Aorta (tissue), 5 donors: ENCODE measurements at regions not wholly inside any gene's neighbourhood (a gene's known extent, or its start where the extent isn't known, plus 50 kb on each side); places are given as distances from the start of the nearest gene placed in this dataset.
"Not testable (repeated sequence)": the region's sequence is repeated elsewhere in the genome, so short reads cannot be mapped to it uniquely, and the experiment has no call there.

Experiments
- ATAC-seq: fragments of 200-7000 bp; cut with Tn5 transposase; one replicate; pipeline ENCODE4 v1.9.1; 2022; ENCODE audit warnings: moderate library complexity; ENCODE audit not compliant: low FRiP score
- DNase-seq, 2 donors: peaks; one replicate each; pipeline ENCODE4 v3.0.0-alpha.2; 2020
- H3K27ac ChIP-seq, 2 donors: one replicate each; pipeline ENCODE4 v1.5.1; 2013; ENCODE audit warnings: low read length in 2 of 2, mild to moderate bottlenecking in 2 of 2, moderate library complexity in 2 of 2, control low read depth in 1 of 2, inconsistent platforms in 1 of 2, low read depth in 1 of 2
- H3K27me3 ChIP-seq, 2 donors: one replicate each; pipeline ENCODE4 v1.6.1; 2013; ENCODE audit warnings: control low read depth in 1 of 2, low read length in 1 of 2, mild to moderate bottlenecking in 1 of 2, moderate library complexity in 1 of 2; ENCODE audit not compliant: insufficient read depth in 2 of 2, control insufficient read depth in 1 of 2
- H3K36me3 ChIP-seq, 2 donors: one replicate each; pipeline ENCODE4 v1.6.1; 2013; ENCODE audit warnings: control low read depth in 1 of 2, low read length in 1 of 2, mild to moderate bottlenecking in 1 of 2; ENCODE audit not compliant: insufficient read depth in 2 of 2, control insufficient read depth in 1 of 2
- H3K4me1 ChIP-seq, 2 donors: one replicate each; pipeline ENCODE4 v1.6.1; 2013; ENCODE audit warnings: low read length in 2 of 2, control low read depth in 1 of 2, mild to moderate bottlenecking in 1 of 2, moderate library complexity in 1 of 2; ENCODE audit not compliant: insufficient read depth in 2 of 2, control insufficient read depth in 1 of 2
- H3K4me3 ChIP-seq, 2 donors: one replicate each; pipeline ENCODE4 v1.5.1; 2013; ENCODE audit warnings: low read length in 2 of 2, control low read depth in 1 of 2, mild to moderate bottlenecking in 1 of 2
- H3K9me3 ChIP-seq: one replicate; pipeline ENCODE4 v1.6.1; 2013; ENCODE audit warnings: mild to moderate bottlenecking, low read length; ENCODE audit not compliant: control insufficient read depth
- WGBS, 2 donors: extraction: QIAGEN DNeasy Blood & Tissue Kit; methylation state at CpG; one replicate each; pipeline ENCODE4 v1.1.7; 2013; 5-methylcytosine and 5-hydroxymethylcytosine counted together
- intact Hi-C, 2 donors: fragments of 100-400 bp; cut with DNase I; formaldehyde crosslinking; loops; one replicate each; pipeline versions ENCODE4 v1.14.2 to v1.15.0; 2022
- donor health status: healthy with polysubstance abuse.
- donor health status: Bipolar disorder and iron deficiency.
- donor health status: DM: no; HTN: no; CAD: no.
- donor health status: DM: no; HTN: no; CAD: no.
- donor health status: DM: yes; HTN: yes; CAD: no.

GRCh38 chr1:58197811-58198210 is 348.7 kb downstream of the OMA1 start:
- intact Hi-C loops = no loop called here
- no peak for DNase-seq
- Histone ChIP-seq H3K9me3 (no peaks in the 10 kb centered on the region), H3K27me3 (peaks cover 0 to 3% of the 10 kb centered on the region in 2 donors), H3K4me1 (no peaks in the 10 kb centered on the region), H3K27ac (no peak overlapping the region), H3K4me3 (no peak overlapping the region), H3K36me3 (no peaks in the 10 kb centered on the region)
- no peak for ATAC-seq
- 73 to 96% methylated on average over 1 of the region's 1 CpG for WGBS, 2 donors

DNA sequence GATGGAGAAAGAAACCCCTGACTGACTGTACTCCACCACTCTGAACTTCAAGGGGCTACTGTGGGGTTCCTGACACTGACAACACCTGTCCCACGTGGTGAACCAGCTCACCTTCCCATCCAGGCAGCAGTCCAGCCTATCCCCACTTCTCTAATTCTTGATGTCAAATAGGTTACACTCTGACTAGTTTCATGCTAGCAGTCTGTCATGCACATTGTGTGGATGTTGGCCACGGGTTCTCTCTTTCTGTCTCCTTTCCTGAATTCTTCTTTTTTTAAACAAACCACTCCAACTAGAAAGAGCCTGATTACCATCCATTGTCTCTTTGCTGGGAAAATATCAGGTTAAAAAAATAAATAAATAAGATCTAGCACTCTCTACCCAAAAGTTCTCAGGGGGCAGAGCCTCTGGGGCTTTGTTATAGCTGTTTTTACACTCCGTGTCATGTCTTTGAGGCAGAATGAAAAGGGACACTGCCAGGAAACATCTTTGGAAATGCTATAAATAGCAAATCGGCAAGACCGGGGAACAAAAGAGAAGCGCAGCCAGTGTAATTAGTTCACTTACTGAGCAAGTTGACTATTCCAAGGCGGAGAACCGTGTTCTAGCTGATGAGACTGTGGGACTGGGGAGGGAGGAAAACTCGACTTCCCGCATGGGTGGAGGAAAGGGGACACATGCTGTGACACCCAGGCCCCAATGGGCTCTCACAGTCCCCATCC is 356.1 kb downstream of the OMA1 start:
- no peak for ATAC-seq

GRCh38 chr1:58189453-58189852 is 357.1 kb downstream of the OMA1 start:
- ATAC-seq = no peak
- Histone ChIP-seq H3K36me3 (no peaks in the 10 kb centered on the region), H3K9me3 (peaks cover 6% of the 10 kb centered on the region), H3K27me3 (no peaks in the 10 kb centered on the region), H3K4me3 (no peak overlapping the region), H3K27ac (no peak overlapping the region), H3K4me1 (no peaks in the 10 kb centered on the region)
- no peak for DNase-seq
- intact Hi-C loops = no loop called here
- 71 to 78% methylated on average over 3 of the region's 3 CpGs for WGBS, 2 donors

More for the DNA sequence above, 356.1 kb downstream of the OMA1 start:
- WGBS, 2 donors = 57 to 70% methylated on average over 10 of the region's 10 CpGs
- H3K27me3 ChIP-seq = no peaks in the 10 kb centered on the region
- intact Hi-C loops = no loop called here
- H3K4me1 ChIP-seq = no peaks in the 10 kb centered on the region
- H3K4me3 ChIP-seq = no peak overlapping the region
- no peaks in the 10 kb centered on the region for H3K36me3 ChIP-seq
- H3K9me3 ChIP-seq = peaks cover 4% of the 10 kb centered on the region
- no peak overlapping the region for H3K27ac ChIP-seq
- no peak for DNase-seq

GRCh38 chr1:58183286-58183685 is 363.2 kb downstream of the OMA1 start:
- H3K36me3 ChIP-seq = no peaks in the 10 kb centered on the region
- intact Hi-C loops = no loop called here
- H3K27me3 ChIP-seq = no peaks in the 10 kb centered on the region
- ATAC-seq = no peak
- no peak overlapping the region for H3K4me3 ChIP-seq
- H3K27ac ChIP-seq = no peak overlapping the region
- DNase-seq = no peak
- peaks cover 2% of the 10 kb centered on the region for H3K9me3 ChIP-seq
- H3K4me1 ChIP-seq = no peaks in the 10 kb centered on the region
- 26 to 47% methylated on average over 2 of the region's 2 CpGs for WGBS, 2 donors

DNA sequence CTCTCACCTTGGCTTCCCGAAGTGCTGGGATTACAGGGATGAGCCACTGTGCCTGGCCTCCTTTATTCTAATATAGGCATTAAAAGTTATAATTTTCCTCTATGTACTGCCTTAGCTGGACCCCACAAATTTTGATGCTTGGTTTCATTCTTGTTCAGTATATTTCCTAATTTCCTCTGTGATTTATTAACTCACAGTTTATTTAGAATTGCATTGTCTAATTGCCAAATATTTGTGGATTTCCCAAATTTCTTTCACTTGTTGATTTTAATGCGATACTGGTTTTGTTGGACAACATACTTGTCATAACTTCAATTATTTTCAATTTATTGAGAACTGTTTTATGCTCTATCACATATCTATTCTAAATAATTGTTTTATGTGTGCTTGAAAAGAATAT is 366.0 kb downstream of the OMA1 start:
- DNase-seq (no peak), ATAC-seq (no peak)
- no peak overlapping the region for H3K4me3 ChIP-seq
- intact Hi-C loops = no loop called here
- 76 to 81% methylated on average over 2 of the region's 2 CpGs for WGBS, 2 donors
- H3K9me3 ChIP-seq = peaks cover 2% of the 10 kb centered on the region
- no peaks in the 10 kb centered on the region for H3K27me3 ChIP-seq
- H3K36me3 ChIP-seq = no peaks in the 10 kb centered on the region
- H3K27ac ChIP-seq = no peak overlapping the region
- no peaks in the 10 kb centered on the region for H3K4me1 ChIP-seq

GRCh38 chr1:58169160-58169559 is 377.4 kb downstream of the OMA1 start:
- H3K36me3 ChIP-seq, intact Hi-C loops, H3K9me3 ChIP-seq, H3K4me3 ChIP-seq, ATAC-seq, H3K27ac ChIP-seq, DNase-seq, H3K27me3 ChIP-seq, H3K4me1 ChIP-seq: not testable (repeated sequence)
- WGBS, 2 donors = 52% methylated on average over 3 of the region's 3 CpGs

- intact Hi-C loops = not testable (repeated sequence)
- WGBS, 2 donors = 91 to 94% methylated on average over 1 of the region's 1 CpG
These were observed 379.4 kb downstream of the OMA1 start for GRCh38 chr1:58167131-58167530.

GRCh38 chr1:58166417-58166816 is 380.1 kb downstream of the OMA1 start:
- Histone ChIP-seq H3K27me3 (no peaks in the 10 kb centered on the region), H3K9me3 (no peaks in the 10 kb centered on the region), H3K4me1 (no peaks in the 10 kb centered on the region), H3K36me3 (no peaks in the 10 kb centered on the region), H3K27ac (no peak overlapping the region), H3K4me3 (no peak overlapping the region)
- ATAC-seq (no peak), DNase-seq (no peak)
- intact Hi-C loops = no loop called here
- 65 to 67% methylated on average over 3 of the region's 3 CpGs for WGBS, 2 donors

More at GRCh38 chr1:58167131-58167530, 379.4 kb downstream of the OMA1 start:
- H3K36me3 ChIP-seq, H3K27ac ChIP-seq, H3K4me3 ChIP-seq, H3K27me3 ChIP-seq, DNase-seq, ATAC-seq, H3K9me3 ChIP-seq, H3K4me1 ChIP-seq: not testable (repeated sequence)

DNA sequence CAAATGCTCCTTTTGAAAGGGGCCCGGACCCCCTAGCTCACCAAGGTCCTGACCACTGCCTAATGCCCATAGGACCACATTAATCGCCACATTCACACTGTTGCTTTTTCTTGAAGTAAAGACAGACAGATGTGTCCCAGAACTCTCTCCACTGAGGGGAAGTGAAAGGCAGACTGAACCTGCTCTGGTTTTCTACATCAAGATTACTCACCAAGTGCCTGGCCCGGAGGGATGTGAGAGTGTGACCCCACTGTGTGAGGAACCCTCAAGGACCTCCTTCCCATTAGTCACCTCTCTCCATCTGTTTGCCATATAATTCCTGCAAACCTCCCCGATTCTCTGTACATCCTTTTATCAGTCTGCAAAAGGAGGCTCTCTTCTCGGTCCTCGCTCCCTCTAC is 381.5 kb downstream of the OMA1 start:
- H3K27me3 ChIP-seq = no peaks in the 10 kb centered on the region
- no peaks in the 10 kb centered on the region for H3K4me1 ChIP-seq
- DNase-seq = no peak
- no peaks in the 10 kb centered on the region for H3K36me3 ChIP-seq
- no peaks in the 10 kb centered on the region for H3K9me3 ChIP-seq
- H3K27ac ChIP-seq = no peak overlapping the region
- intact Hi-C loops = no loop called here
- ATAC-seq = no peak
- no peak overlapping the region for H3K4me3 ChIP-seq
- 54 to 59% methylated on average over 6 of the region's 6 CpGs for WGBS, 2 donors
